SK-N-SH (cell line): ENCODE measurements at regions not wholly inside any gene's neighbourhood (a gene's known extent, or its start where the extent isn't known, plus 50 kb on each side); places are given as distances from the start of the nearest gene placed in this dataset.
"Not testable (repeated sequence)": the region's sequence is repeated elsewhere in the genome, so short reads cannot be mapped to it uniquely, and the experiment has no call there.

Source experiments
- CTCF ChIA-PET: fragments of 300-600, 350-600 bp; formaldehyde crosslinking; extraction: SDS; loops from one replicate; lab custom pipeline; 2021; lab: Yijun Ruan, JAX
- POLR2A ChIA-PET: fragments of 350-600 bp; sonication (Branson Sonifier 250); formaldehyde crosslinking; extraction: SDS; loops from one replicate; lab custom pipeline; 2020; ENCODE audit warnings: antibody characterized with exemption, inconsistent platforms; lab: Yijun Ruan, JAX
- DNase-seq: peaks from one replicate; pipeline ENCODE4 v3.0.0; 2012
- H2AFZ ChIP-seq: fragments of 200-600 bp; sonication (generic); 2 replicates; pipeline ENCODE4 v1.8.1; 2016; ENCODE audit warnings: antibody characterized with exemption, mild to moderate bottlenecking, low read depth
- H3F3A ChIP-seq: fragments of 200-600 bp; sonication (generic); replicated peaks from 2 replicates; pipeline ENCODE3; 2016; ENCODE audit warnings: antibody characterized with exemption, mild to moderate bottlenecking; ENCODE audit not compliant: insufficient read depth
- H3K27ac ChIP-seq, 2 experiments: fragments of 200-500 bp in 1 of 2; fragments of 200-600 bp in 1 of 2; sonication (Bioruptor generic) in 1 of 2; sonication (generic), shearing (Covaris generic) in 1 of 2; 2 replicates each; pipeline versions ENCODE4 v1.5.1 to v1.6.1; 2014 to 2016; ENCODE audit warnings: low read depth in 2 of 2, inconsistent platforms in 1 of 2, low read length in 1 of 2, mild to moderate bottlenecking in 1 of 2, mixed read lengths in 1 of 2
- H3K27me3 ChIP-seq: fragments of 200-600 bp; sonication (generic), shearing (Covaris generic); 2 replicates; pipeline ENCODE4 v1.6.1; 2016; ENCODE audit warnings: mixed run types; ENCODE audit not compliant: insufficient read depth
- H3K36me3 ChIP-seq, 2 experiments: fragments of 200-500 bp in 1 of 2; fragments of 200-600 bp in 1 of 2; sonication (Bioruptor generic) in 1 of 2; sonication (generic) in 1 of 2; replicated peaks in 1 of 2; 2 replicates each; pipeline versions ENCODE3 to v1.5.1; 2014 to 2016; ENCODE audit warnings: low read length in 1 of 2, mild to moderate bottlenecking in 1 of 2; ENCODE audit not compliant: insufficient read depth in 2 of 2, control insufficient read depth in 1 of 2
- H3K4me1 ChIP-seq, 2 experiments: fragments of 200-500 bp in 1 of 2; fragments of 200-600 bp in 1 of 2; sonication (Bioruptor generic) in 1 of 2; sonication (generic), shearing (Covaris generic) in 1 of 2; 2 replicates each; pipeline versions ENCODE4 v1.5.1 to v1.6.1; 2014 to 2016; ENCODE audit warnings: low read depth in 1 of 2, low read length in 1 of 2, mixed run types in 1 of 2; ENCODE audit not compliant: insufficient read depth in 2 of 2, control insufficient read depth in 1 of 2
- H3K4me2 ChIP-seq: fragments of 200-600 bp; sonication (generic), shearing (Covaris generic); 2 replicates; pipeline ENCODE4 v1.6.1; 2017; ENCODE audit warnings: mixed run types
- H3K4me3 ChIP-seq, 2 experiments: fragments of 200-500 bp in 1 of 2; fragments of 200-600 bp in 1 of 2; sonication (Bioruptor generic) in 1 of 2; sonication (generic), shearing (Covaris generic) in 1 of 2; 2 replicates each; pipeline versions ENCODE4 v1.5.1 to v1.8.1; 2014 to 2016; ENCODE audit warnings: low read depth in 2 of 2, inconsistent platforms in 1 of 2, low read length in 1 of 2, mild to moderate bottlenecking in 1 of 2, mixed read lengths in 1 of 2, moderate library complexity in 1 of 2
- H3K79me2 ChIP-seq: fragments of 200-600 bp; sonication (generic); 2 replicates; pipeline ENCODE4 v1.8.1; 2017; ENCODE audit warnings: mild to moderate bottlenecking; ENCODE audit not compliant: insufficient read depth
- H3K9ac ChIP-seq: fragments of 200-600 bp; sonication (generic); 2 replicates; pipeline ENCODE4 v1.6.1; 2017; ENCODE audit warnings: mixed run types
- H3K9me2 ChIP-seq: fragments of 200-600 bp; sonication (generic); 2 replicates; pipeline ENCODE4 v1.6.1; 2017; ENCODE audit warnings: mixed run types
- H3K9me3 ChIP-seq: fragments of 200-600 bp; sonication (generic); 2 replicates; pipeline ENCODE4 v1.6.1; 2017; ENCODE audit warnings: mixed run types, mild to moderate bottlenecking, moderate library complexity
- H4K20me1 ChIP-seq: fragments of 200-600 bp; sonication (generic); 2 replicates; pipeline ENCODE4 v1.6.1; 2017; ENCODE audit warnings: mild to moderate bottlenecking, mixed run types; ENCODE audit not compliant: insufficient read depth
- CHD2 ChIP-seq: fragments of 150-350 bp; IDR thresholded peaks from 2 replicates; pipeline ENCODE4 v1.6.1; 2018; ENCODE audit warnings: low read length; ENCODE audit not compliant: partially characterized antibody
- ELF1 ChIP-seq: IDR thresholded peaks from 2 replicates; pipeline ENCODE4 v1.4.0; 2012
- EP300 ChIP-seq, 2 experiments: IDR thresholded peaks; 2 replicates each; pipeline versions ENCODE4 v1.4.0 to v1.6.1; 2012; ENCODE audit warnings: borderline replicate concordance in 1 of 2, low read depth in 1 of 2, low read length in 1 of 2
- EZH2phosphoT487 ChIP-seq: fragments of 200-600 bp; sonication (generic); IDR thresholded peaks from 2 replicates; pipeline ENCODE4 v1.6.1; 2017; ENCODE audit warnings: low read depth, mixed run types, mild to moderate bottlenecking, antibody characterized with exemption, moderate library complexity, borderline replicate concordance
- FOSL2 ChIP-seq: IDR thresholded peaks from 2 replicates; pipeline ENCODE4 v1.4.0; 2012; ENCODE audit warnings: low read depth, mild to moderate bottlenecking, moderate library complexity, borderline replicate concordance
- FOXM1 ChIP-seq: IDR thresholded peaks from 2 replicates; pipeline ENCODE4 v1.4.0; 2012; ENCODE audit warnings: low read depth, mild to moderate bottlenecking
- GABPA ChIP-seq: IDR thresholded peaks from 2 replicates; pipeline ENCODE4 v1.4.0; 2012; ENCODE audit warnings: low read depth, mild to moderate bottlenecking
- GATA2 ChIP-seq: sonication (generic); formaldehyde crosslinking; IDR thresholded peaks from 2 replicates; pipeline ENCODE4 v1.5.0; 2020; ENCODE audit warnings: mild to moderate bottlenecking, missing genetic modification reagents
- JUND ChIP-seq: IDR thresholded peaks from 2 replicates; pipeline ENCODE4 v1.4.0; 2012
- SMC3 ChIP-seq: IDR thresholded peaks from 2 replicates; pipeline ENCODE4 v1.6.1; 2012; ENCODE audit warnings: low read depth, low read length, improper control_type of control experiment
- USF1 ChIP-seq: IDR thresholded peaks from 2 replicates; pipeline ENCODE4 v1.4.0; 2012; ENCODE audit warnings: low read depth, borderline replicate concordance
- USF2 ChIP-seq: fragments of 150-350 bp; IDR thresholded peaks from 2 replicates; pipeline ENCODE4 v1.6.1; 2017; ENCODE audit warnings: antibody characterized with exemption, low read length, low read depth, borderline replicate concordance
- ZBTB33 ChIP-seq: IDR thresholded peaks from 2 replicates; pipeline ENCODE4 v1.4.0; 2012; ENCODE audit warnings: low read depth, borderline replicate concordance
- WGBS: methylation state at CpG from one replicate; pipeline ENCODE4 v1.1.6; 2017; ENCODE audit warnings: low lambda C conversion rate; 5-methylcytosine and 5-hydroxymethylcytosine counted together
- TF ChIP-seq, protein P1 (sequence below): IDR thresholded peaks from 2 replicates; pipeline ENCODE4 v1.6.1; 2012; ENCODE audit warnings: mild to moderate bottlenecking, low read depth, low read length, moderate library complexity

GRCh38 chr14:18660585-18660922 is 59.6 kb downstream of the OR11H12 start:
- H3K36me3 ChIP-seq, result no peaks in the 10 kb centered on the region
- no peaks in the 10 kb centered on the region for H3K9me2 ChIP-seq
- H3K9ac ChIP-seq, result no peak overlapping the region
- no peaks in the 10 kb centered on the region for H3K4me1 ChIP-seq
- no peak overlapping the region for H3K27ac ChIP-seq
- H3K4me3 ChIP-seq, result no peak overlapping the region
- WGBS, result 20% methylated on average over 8 of the region's 8 CpGs
- no peak overlapping the region for H3K4me2 ChIP-seq
- no peaks in the 10 kb centered on the region for H3F3A ChIP-seq
- DNase-seq, result no peak
- H3K79me2 ChIP-seq, result no peaks in the 10 kb centered on the region
- no peaks in the 10 kb centered on the region for H3K9me3 ChIP-seq
- no peaks in the 10 kb centered on the region for H3K27me3 ChIP-seq
- ChIA-PET POLR2A (no interaction called here), CTCF (no interaction called here)
- H4K20me1 ChIP-seq, result no peaks in the 10 kb centered on the region
- H2AFZ ChIP-seq, result no peak overlapping the region
- no peak for TF ChIP-seq GABPA
- TF ChIP-seq, protein P1, sequence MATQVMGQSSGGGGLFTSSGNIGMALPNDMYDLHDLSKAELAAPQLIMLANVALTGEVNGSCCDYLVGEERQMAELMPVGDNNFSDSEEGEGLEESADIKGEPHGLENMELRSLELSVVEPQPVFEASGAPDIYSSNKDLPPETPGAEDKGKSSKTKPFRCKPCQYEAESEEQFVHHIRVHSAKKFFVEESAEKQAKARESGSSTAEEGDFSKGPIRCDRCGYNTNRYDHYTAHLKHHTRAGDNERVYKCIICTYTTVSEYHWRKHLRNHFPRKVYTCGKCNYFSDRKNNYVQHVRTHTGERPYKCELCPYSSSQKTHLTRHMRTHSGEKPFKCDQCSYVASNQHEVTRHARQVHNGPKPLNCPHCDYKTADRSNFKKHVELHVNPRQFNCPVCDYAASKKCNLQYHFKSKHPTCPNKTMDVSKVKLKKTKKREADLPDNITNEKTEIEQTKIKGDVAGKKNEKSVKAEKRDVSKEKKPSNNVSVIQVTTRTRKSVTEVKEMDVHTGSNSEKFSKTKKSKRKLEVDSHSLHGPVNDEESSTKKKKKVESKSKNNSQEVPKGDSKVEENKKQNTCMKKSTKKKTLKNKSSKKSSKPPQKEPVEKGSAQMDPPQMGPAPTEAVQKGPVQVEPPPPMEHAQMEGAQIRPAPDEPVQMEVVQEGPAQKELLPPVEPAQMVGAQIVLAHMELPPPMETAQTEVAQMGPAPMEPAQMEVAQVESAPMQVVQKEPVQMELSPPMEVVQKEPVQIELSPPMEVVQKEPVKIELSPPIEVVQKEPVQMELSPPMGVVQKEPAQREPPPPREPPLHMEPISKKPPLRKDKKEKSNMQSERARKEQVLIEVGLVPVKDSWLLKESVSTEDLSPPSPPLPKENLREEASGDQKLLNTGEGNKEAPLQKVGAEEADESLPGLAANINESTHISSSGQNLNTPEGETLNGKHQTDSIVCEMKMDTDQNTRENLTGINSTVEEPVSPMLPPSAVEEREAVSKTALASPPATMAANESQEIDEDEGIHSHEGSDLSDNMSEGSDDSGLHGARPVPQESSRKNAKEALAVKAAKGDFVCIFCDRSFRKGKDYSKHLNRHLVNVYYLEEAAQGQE, result no peak
- no peak for TF ChIP-seq EZH2phosphoT487
- no peak for TF ChIP-seq FOXM1
- no peak for TF ChIP-seq CHD2
- TF ChIP-seq ZBTB33, result no peak
- no peak for TF ChIP-seq USF2
- no peak for TF ChIP-seq EP300 (IDR thresholded peaks at IDR 0.05; ENCODE audit: borderline replicate concordance in 1 of 2, low read depth in 1 of 2, low read length in 1 of 2)
- no peak for TF ChIP-seq GATA2 (CRISPR knock-in tag)
- TF ChIP-seq FOSL2, result no peak
- no peak for TF ChIP-seq ELF1
- no peak for TF ChIP-seq SMC3
- no peak for TF ChIP-seq JUND
- TF ChIP-seq USF1, result no peak

DNA sequence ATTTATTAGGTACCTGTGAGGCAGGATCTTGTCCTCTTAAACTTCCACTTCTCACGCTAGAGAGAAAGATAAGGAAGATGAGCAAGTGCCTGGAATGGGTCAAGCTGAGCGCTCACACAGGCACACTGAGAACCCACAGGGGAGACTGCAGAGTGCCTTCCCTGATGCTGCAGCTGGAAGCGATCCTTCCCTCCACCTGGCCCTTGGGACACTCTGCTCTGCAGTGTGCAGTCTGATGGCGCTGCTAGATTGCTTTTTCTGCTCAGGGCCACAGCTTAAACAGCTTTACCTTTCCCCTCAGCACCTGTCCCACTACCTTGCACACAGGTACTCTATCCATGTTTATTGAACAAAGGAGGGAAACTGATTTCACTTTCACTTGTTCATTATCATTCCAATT is 66.9 kb downstream of the OR11H12 start:
- H3K9me3 ChIP-seq, H3F3A ChIP-seq, H3K4me2 ChIP-seq, H3K79me2 ChIP-seq, H3K4me1 ChIP-seq, CTCF ChIA-PET, H2AFZ ChIP-seq, H3K9me2 ChIP-seq, H3K36me3 ChIP-seq, POLR2A ChIA-PET, H4K20me1 ChIP-seq, H3K27me3 ChIP-seq, H3K4me3 ChIP-seq, DNase-seq, H3K27ac ChIP-seq, H3K9ac ChIP-seq: not testable (repeated sequence)
- WGBS, result 20% methylated on average over 4 of the region's 4 CpGs
